NK-92 (cell line): ENCODE measurements at regions not wholly inside any gene's neighbourhood (a gene's known extent, or its start where the extent isn't known, plus 50 kb on each side); places are given as distances from the start of the nearest gene placed in this dataset.

ENCODE experiments used
- DNase-seq: peaks from one replicate; lab custom pipeline; 2025; ENCODE audit not compliant: unreplicated experiment; lab: John Stamatoyannopoulos, UW

- no peak for DNase-seq
Observed at GRCh38 chr12:91566328-91567099, 383.9 kb upstream of the DCN start.

- DNase-seq, result no peak
Observed at GRCh38 chr12:91565846-91566245, 383.2 kb upstream of the DCN start.

GRCh38 chr12:91565246-91565645 is 382.6 kb upstream of the DCN start:
- DNase-seq, result no peak

GRCh38 chr12:91563011-91563765 is 380.6 kb upstream of the DCN start:
- DNase-seq, result no peak

DNA sequence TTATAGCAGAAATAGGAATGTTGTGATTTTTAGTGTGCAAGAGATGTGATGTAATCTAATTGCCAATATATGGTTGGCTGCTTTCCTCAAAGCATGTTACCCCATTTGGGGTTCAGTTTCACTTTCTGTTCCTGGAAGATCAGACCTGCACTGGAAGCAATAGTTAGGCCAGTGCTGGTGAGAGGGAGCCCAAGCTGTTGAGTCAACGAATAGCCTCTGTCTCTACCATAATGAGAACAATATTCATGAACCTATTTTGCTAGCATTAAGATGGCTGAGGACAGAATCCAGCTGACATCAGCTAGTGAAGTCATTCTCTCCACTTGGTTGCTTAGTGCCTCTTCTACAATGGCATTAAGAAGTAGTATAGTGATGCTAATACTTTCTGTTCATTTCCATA is 379.9 kb upstream of the DCN start:
- no peak for DNase-seq

- DNase-seq, result no peak
Observed at GRCh38 chr12:91561958-91562325, 379.3 kb upstream of the DCN start.

GRCh38 chr12:91561301-91561957 is 378.8 kb upstream of the DCN start:
- no peak for DNase-seq

GRCh38 chr12:91556909-91557308 is 374.3 kb upstream of the DCN start:
- no peak for DNase-seq

- DNase-seq, result no peak
Observed at GRCh38 chr12:91555436-91556415, 373.1 kb upstream of the DCN start.

- DNase-seq, result no peak
Observed at GRCh38 chr12:91551927-91552326, 369.3 kb upstream of the DCN start.

- DNase-seq, result no peak
Observed at GRCh38 chr12:91551242-91551641, 368.6 kb upstream of the DCN start.

GRCh38 chr12:91542666-91543065 is 360.0 kb upstream of the DCN start:
- DNase-seq, result no peak

DNA sequence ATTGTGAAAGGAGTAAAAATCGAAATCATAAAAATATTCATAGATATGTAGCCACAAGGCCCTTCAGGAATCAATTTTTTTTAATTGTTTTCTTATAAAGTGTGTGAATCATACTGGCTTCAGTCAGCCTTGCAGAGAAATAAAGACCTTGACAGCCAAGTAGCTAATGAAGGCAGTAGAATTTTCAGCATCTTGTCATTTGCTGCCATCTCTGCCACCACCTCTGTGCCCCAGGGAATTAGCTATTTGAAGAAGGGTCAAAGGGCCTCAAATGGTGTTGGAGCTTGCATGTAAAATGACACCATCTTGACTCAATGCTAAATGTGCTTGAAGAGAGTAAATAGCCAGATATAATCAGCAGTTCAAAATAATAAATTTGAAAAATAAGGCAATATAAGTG is 359.4 kb upstream of the DCN start:
- no peak for DNase-seq

GRCh38 chr12:91538418-91538817 is 355.8 kb upstream of the DCN start:
- DNase-seq, result no peak

DNA sequence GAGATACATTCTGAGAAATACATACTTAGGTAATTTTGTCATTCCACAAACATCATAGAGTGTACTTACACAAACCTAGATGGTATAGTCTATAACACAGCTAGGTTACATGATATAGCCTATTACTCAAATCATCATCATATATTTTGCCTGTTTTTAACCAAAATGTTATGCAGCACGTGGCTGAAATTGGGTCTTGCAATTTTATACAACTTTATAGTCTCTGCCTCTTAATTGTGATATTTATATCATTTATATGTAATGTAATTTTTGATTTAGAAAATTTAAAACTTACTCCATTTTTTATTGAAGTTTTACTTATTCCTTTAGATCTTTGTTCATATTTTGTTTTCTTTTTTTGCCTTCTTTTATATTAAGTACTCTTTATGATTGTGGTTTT is 350.7 kb upstream of the DCN start:
- DNase-seq, result no peak

DNA sequence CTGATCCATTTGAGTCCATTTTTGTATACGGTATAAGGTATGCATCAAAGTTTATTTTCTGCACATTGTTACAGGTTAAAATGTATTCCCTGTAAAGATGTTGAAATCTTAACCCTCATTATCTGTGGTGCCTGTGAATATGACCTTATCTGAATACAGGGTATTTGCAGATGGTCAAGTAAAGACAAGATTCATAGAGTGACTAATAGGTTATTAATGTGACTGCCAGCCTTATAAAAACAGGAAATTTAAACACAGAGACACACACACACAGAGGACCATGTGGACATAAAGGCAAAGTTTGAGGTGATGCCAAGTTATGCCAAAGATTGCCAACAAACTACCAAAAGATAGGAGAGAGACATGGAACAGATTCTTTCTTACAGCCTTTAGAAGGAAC is 347.2 kb upstream of the DCN start:
- DNase-seq, result no peak

DNA sequence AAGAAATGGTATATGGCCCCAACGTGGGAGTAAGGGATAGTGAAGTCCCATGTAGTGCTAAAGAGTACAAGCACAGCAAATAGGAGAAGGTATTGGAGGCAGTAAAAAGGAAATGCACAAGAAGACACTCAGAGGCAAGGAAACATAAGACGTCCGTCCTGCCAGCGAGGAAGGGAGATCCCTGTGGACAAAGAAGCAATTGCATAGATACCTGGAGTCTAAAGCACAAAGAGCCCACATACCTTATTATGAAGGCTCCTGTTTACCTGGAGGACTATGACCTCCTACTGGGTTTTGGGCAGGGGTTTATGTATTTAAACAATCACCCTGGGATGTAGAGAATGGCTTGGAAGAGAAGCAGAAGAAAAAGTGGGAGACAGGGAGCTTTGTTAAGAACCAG is 341.2 kb upstream of the DCN start:
- no peak for DNase-seq

- no peak for DNase-seq
Observed at GRCh38 chr12:91516695-91517047, 334.1 kb upstream of the DCN start.

DNA sequence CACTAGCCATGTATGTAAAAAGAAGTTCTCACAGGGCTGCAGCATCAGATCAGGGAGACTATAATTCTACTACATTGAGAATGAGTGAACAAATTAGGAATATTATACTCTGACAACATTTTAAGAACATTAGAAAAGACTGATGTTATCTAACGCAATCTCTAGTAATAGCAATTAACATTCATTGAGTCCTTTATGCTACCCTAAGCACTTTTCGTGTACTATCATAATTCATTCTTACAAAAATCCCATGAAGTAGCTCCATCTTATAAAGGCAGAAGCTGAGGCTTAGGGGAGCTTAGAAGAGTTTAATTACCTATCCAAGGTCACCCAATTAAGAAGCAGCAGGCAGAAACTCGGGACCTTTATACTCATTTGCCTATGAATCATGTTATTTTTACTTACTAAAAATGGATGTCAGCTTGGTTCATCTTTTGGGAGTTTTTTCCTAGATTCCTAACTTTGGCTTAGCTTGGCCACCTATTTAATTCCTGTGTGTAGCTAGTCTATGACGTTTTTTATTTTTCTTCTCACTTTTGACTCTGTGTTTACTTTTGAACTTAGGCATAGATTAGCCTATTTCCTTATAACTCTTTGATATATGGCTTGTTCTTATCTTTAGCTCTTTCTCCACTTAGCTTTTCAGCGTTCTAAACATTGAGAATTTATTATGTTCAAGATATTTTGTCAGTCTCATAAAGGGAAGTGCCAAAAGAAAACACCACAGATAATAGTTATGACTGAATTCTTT is 333.5 kb upstream of the DCN start:
- no peak for DNase-seq

- no peak for DNase-seq
Observed at GRCh38 chr12:91513313-91513712, 330.7 kb upstream of the DCN start.
